A549 (cell line): ENCODE measurements at regions not wholly inside any gene's neighbourhood (a gene's known extent, or its start where the extent isn't known, plus 50 kb on each side); places are given as distances from the start of the nearest gene placed in this dataset.

Experiments used
- ATAC-seq, 2 experiments: fragments of 200-7000 bp in 1 of 2; fragments of >200 bp in 1 of 2; cut with Nextera tagmentation in 1 of 2; cut with Tn5 transposase in 1 of 2; 3 replicates each; pipeline versions ENCODE4 v1.8.0 to v1.9.1; 2018 to 2020; ENCODE audit warnings: mild to moderate bottlenecking in 1 of 2, moderate library complexity in 1 of 2
- CTCF ChIA-PET: fragments of 300-600 bp; sonication (Branson Sonifier 250); formaldehyde crosslinking; extraction: SDS; loops from one replicate; lab custom pipeline; 2021; ENCODE audit warnings: antibody characterized with exemption, inconsistent platforms; lab: Yijun Ruan, JAX
- POLR2A ChIA-PET: fragments of 350-600 bp; formaldehyde crosslinking; extraction: SDS; loops from one replicate; lab custom pipeline; 2021; ENCODE audit warnings: antibody characterized with exemption, inconsistent platforms; lab: Yijun Ruan, JAX
- DNase-seq, 2 experiments: peaks; one replicate each; pipeline versions ENCODE4 v3.0.0 to v3.0.0-alpha.2; 2011 to 2016; ENCODE audit warnings: low read depth in 1 of 2, low spot score in 1 of 2
- FAIRE-seq: peaks from 2 replicates; lab custom pipeline; 2011; peaks lifted over from hg19 to GRCh38; lab: Jason Lieb, UNC
- H3K27ac ChIP-seq, 2 experiments: fragments of >200 bp; sonication (Bioruptor Twin); formaldehyde crosslinking; 3 replicates each; pipeline ENCODE4 v1.5.1; 2016 to 2017
- H3K4me1 ChIP-seq: fragments of >200 bp; sonication (Bioruptor Twin); formaldehyde crosslinking; 3 replicates; pipeline ENCODE4 v1.6.1; 2016
- H3K4me2 ChIP-seq: fragments of >200 bp; sonication (Bioruptor Twin); formaldehyde crosslinking; 3 replicates; pipeline ENCODE4 v1.6.1; 2016
- H3K4me3 ChIP-seq: fragments of >200 bp; sonication (Bioruptor Twin); formaldehyde crosslinking; 3 replicates; pipeline ENCODE4 v1.5.1; 2016
- H3K9me3 ChIP-seq: fragments of >200 bp; sonication (Bioruptor Twin); formaldehyde crosslinking; 3 replicates; pipeline ENCODE4 v1.6.1; 2016
- BHLHE40 ChIP-seq: IDR thresholded peaks from 2 replicates; pipeline ENCODE4 v1.6.1; 2012; ENCODE audit warnings: low read depth, low read length, inconsistent platforms
- CBX2 ChIP-seq: fragments of 200-600 bp; sonication (generic); IDR thresholded peaks from 2 replicates; pipeline ENCODE4 v1.6.1; 2016; ENCODE audit warnings: low read depth, mild to moderate bottlenecking, borderline replicate concordance
- CHD4 ChIP-seq: fragments of 200-600 bp; sonication (generic); IDR thresholded peaks from 2 replicates; pipeline ENCODE4 v1.6.1; 2016; ENCODE audit warnings: antibody characterized with exemption, mild to moderate bottlenecking, borderline replicate concordance
- CTCF ChIP-seq: fragments of >200 bp; sonication (Bioruptor Twin); formaldehyde crosslinking; IDR thresholded peaks from 3 replicates; pipeline ENCODE4 v1.5.1; 2016
- EHF ChIP-seq: fragments of 250-450 bp; sonication (Bioruptor Pico); IDR thresholded peaks from 2 replicates; pipeline ENCODE4 v1.5.0; 2020; ENCODE audit warnings: mild to moderate bottlenecking
- EP300 ChIP-seq, 2 experiments: fragments of >200 bp; sonication (Bioruptor Twin); formaldehyde crosslinking; IDR thresholded peaks; 2 replicates in 1 of 2; 3 replicates in 1 of 2; pipeline ENCODE4 v1.6.1; 2016 to 2017
- FOSL2 ChIP-seq, 2 experiments: fragments of 450-650 bp in 1 of 2; fragments of >200 bp in 1 of 2; sonication (Bioruptor Twin) in 1 of 2; formaldehyde crosslinking; IDR thresholded peaks; 2 replicates each; pipeline versions ENCODE4 v1.5.0 to v1.6.1; 2016 to 2020; ENCODE audit warnings: mild to moderate bottlenecking in 1 of 2, moderate library complexity in 1 of 2
- GATA3 ChIP-seq: IDR thresholded peaks from 2 replicates; pipeline ENCODE4 v1.6.1; 2012; ENCODE audit warnings: borderline replicate concordance
- HDAC2 ChIP-seq: fragments of 200-600 bp; sonication (generic); IDR thresholded peaks from 2 replicates; pipeline ENCODE4 v1.6.1; 2016
- HES2 ChIP-seq: fragments of >200 bp; sonication (Bioruptor Twin); formaldehyde crosslinking; IDR thresholded peaks from 2 replicates; pipeline ENCODE4 v1.6.1; 2016
- HOXA7 ChIP-seq: fragments of 250-450 bp; sonication (Bioruptor Pico); IDR thresholded peaks from 2 replicates; pipeline ENCODE4 v1.5.0; 2020; ENCODE audit warnings: mild to moderate bottlenecking, moderate library complexity
- HOXB13 ChIP-seq: fragments of 250-450 bp; sonication (Bioruptor Pico); IDR thresholded peaks from 2 replicates; pipeline ENCODE4 v1.5.0; 2020; ENCODE audit warnings: low read depth, mild to moderate bottlenecking, moderate library complexity
- HOXB5 ChIP-seq: fragments of 250-450 bp; sonication (Bioruptor Pico); IDR thresholded peaks from 2 replicates; pipeline ENCODE4 v1.5.0; 2020; ENCODE audit warnings: mild to moderate bottlenecking, moderate library complexity
- MAX ChIP-seq: IDR thresholded peaks from 2 replicates; pipeline ENCODE4 v1.6.1; 2012
- MYC ChIP-seq: IDR thresholded peaks from 2 replicates; pipeline ENCODE4 v1.6.1; 2012; ENCODE audit warnings: mild to moderate bottlenecking, inconsistent platforms, low read length, improper control_type of control experiment, borderline replicate concordance
- NPAS2 ChIP-seq: fragments of 250-450 bp; sonication (Bioruptor Pico); IDR thresholded peaks from 2 replicates; pipeline ENCODE4 v1.8.0; 2022; ENCODE audit warnings: mild to moderate bottlenecking, moderate library complexity, borderline replicate concordance
- NR3C1 ChIP-seq: fragments of >200 bp; sonication (Bioruptor Twin); formaldehyde crosslinking; IDR thresholded peaks from 3 replicates; pipeline ENCODE4 v1.6.1; 2017
- PHF8 ChIP-seq: fragments of 200-600 bp; sonication (generic); IDR thresholded peaks from 2 replicates; pipeline ENCODE4 v1.6.1; 2016; ENCODE audit warnings: low read depth, mild to moderate bottlenecking, antibody characterized with exemption, moderate library complexity, borderline replicate concordance
- RAD21 ChIP-seq, 2 experiments: fragments of >200 bp in 1 of 2; sonication (Bioruptor Twin) in 1 of 2; formaldehyde crosslinking in 1 of 2; IDR thresholded peaks in 1 of 2; conservative IDR thresholded peaks in 1 of 2; 2 replicates in 1 of 2; 3 replicates in 1 of 2; pipeline ENCODE4 v1.6.1; 2012 to 2018; ENCODE audit warnings: inconsistent platforms in 1 of 2
- RFX5 ChIP-seq: fragments of 450-650 bp; IDR thresholded peaks from 2 replicates; pipeline ENCODE4 v1.7.1; 2014; ENCODE audit warnings: antibody characterized with exemption, mild to moderate bottlenecking, moderate library complexity
- SMC3 ChIP-seq: fragments of >200 bp; sonication (Bioruptor Twin); formaldehyde crosslinking; IDR thresholded peaks from 3 replicates; pipeline ENCODE4 v1.6.1; 2018; ENCODE audit warnings: inconsistent platforms
- SREBF2 ChIP-seq: fragments of 450-650 bp; IDR thresholded peaks from 2 replicates; pipeline ENCODE4 v1.6.1; 2014; ENCODE audit warnings: mild to moderate bottlenecking, moderate library complexity
- TFCP2L1 ChIP-seq: fragments of 250-450 bp; sonication (Bioruptor Pico); IDR thresholded peaks from 2 replicates; pipeline ENCODE4 v1.5.0; 2021; ENCODE audit warnings: mild to moderate bottlenecking
- ZFP36 ChIP-seq: fragments of 450-650 bp; IDR thresholded peaks from 2 replicates; pipeline ENCODE4 v1.6.1; 2014; ENCODE audit warnings: borderline replicate concordance; ENCODE audit not compliant: partially characterized antibody
- ZSCAN20 ChIP-seq: fragments of 250-450 bp; sonication (Bioruptor Pico); IDR thresholded peaks from 2 replicates; pipeline ENCODE4 v1.8.0; 2022; ENCODE audit warnings: mild to moderate bottlenecking, moderate library complexity
- WGBS: methylation state at CpG from one replicate; pipeline ENCODE4 v1.1.6; 2017; ENCODE audit errors: missing lambda C conversion rate; 5-methylcytosine and 5-hydroxymethylcytosine counted together

GRCh38 chr2:56749152-56749752 is 565.5 kb downstream of the CCDC85A start (continued):
- TF ChIP-seq TFCP2L1 (no peak), NR3C1 (no peak), HOXA7 (CRISPR knock-in tag) (no peak), GATA3 (no peak), CHD4 (no peak), MAX (no peak), PHF8 (no peak), HDAC2 (no peak), SMC3 (peak; percentile 78), HOXB13 (CRISPR knock-in tag) (no peak), BHLHE40 (no peak), SREBF2 (no peak), EHF (CRISPR knock-in tag) (no peak), CTCF (peak; percentile 68), RFX5 (no peak), RAD21 (conservative IDR thresholded peaks at IDR 0.05 in 1 of 2, IDR thresholded peaks at IDR 0.05 in 1 of 2) (peak; percentile 76 to 78), ZSCAN20 (no peak)

GRCh38 chr2:56753182-56753581 is 569.4 kb downstream of the CCDC85A start:
- POLR2A ChIA-PET = no interaction called here
- 58% methylated on average over 1 of the region's 1 CpG for WGBS
- CTCF ChIA-PET = interaction anchor here (0.7 to 1.9 kb wide), 3 partner anchors 323 to 570 kb away, joined by 3 to 8 read pairs (median 6); partner anchors contain the start of gene CCDC85A

GRCh38 chr2:56754066-56754615 is 570.4 kb downstream of the CCDC85A start:
- H3K4me3 ChIP-seq = no peak overlapping the region
- DNase-seq (no peak), ATAC-seq (no peak), FAIRE-seq (no peak)
- POLR2A ChIA-PET = no interaction called here
- 60% methylated on average over 10 of the region's 10 CpGs for WGBS
- H3K27ac ChIP-seq = no peak overlapping the region
- no peak overlapping the region for H3K4me2 ChIP-seq
- CTCF ChIA-PET = interaction anchor here (0.8 kb wide), 1 partner anchor 571 kb away, joined by 3 read pairs; the partner anchor contains the start of gene CCDC85A
- no peaks in the 10 kb centered on the region for H3K4me1 ChIP-seq
- no peaks in the 10 kb centered on the region for H3K9me3 ChIP-seq
- TF ChIP-seq EP300 (IDR thresholded peaks at IDR 0.05) = no peak
- no peak for TF ChIP-seq FOSL2 (IDR thresholded peaks at IDR 0.05)
- TF ChIP-seq FOSL2 (CRISPR knock-in tag; IDR thresholded peaks at IDR 0.05) = no peak
- TF ChIP-seq RFX5 = no peak
- TF ChIP-seq NR3C1 = no peak
- TF ChIP-seq ZFP36 = no peak
- no peak for TF ChIP-seq HES2
- no peak for TF ChIP-seq MYC
- no peak for TF ChIP-seq NPAS2 (CRISPR knock-in tag)

More at GRCh38 chr2:56753182-56753581, 569.4 kb downstream of the CCDC85A start:
- no peak for TF ChIP-seq HOXA7 (CRISPR knock-in tag)
- TF ChIP-seq FOSL2 (IDR thresholded peaks at IDR 0.05) = no peak
- no peak for TF ChIP-seq FOSL2 (CRISPR knock-in tag; IDR thresholded peaks at IDR 0.05)
- no peak for TF ChIP-seq ZFP36
- TF ChIP-seq CBX2 = no peak
- no peak for TF ChIP-seq HOXB5 (CRISPR knock-in tag)
- no peak for TF ChIP-seq SREBF2
- Histone ChIP-seq H3K4me1 (no peaks in the 10 kb centered on the region), H3K4me2 (no peak overlapping the region), H3K9me3 (no peaks in the 10 kb centered on the region), H3K27ac (no peak overlapping the region), H3K4me3 (no peak overlapping the region)
- FAIRE-seq (no peak), DNase-seq (no peak), ATAC-seq (no peak)
